WTC11 (cell line): ENCODE measurements at regions not wholly inside any gene's neighbourhood (a gene's known extent, or its start where the extent isn't known, plus 50 kb on each side); places are given as distances from the start of the nearest gene placed in this dataset.

Source experiments
- ATF2 ChIP-seq: sonication (generic); formaldehyde crosslinking; IDR thresholded peaks from 2 replicates; pipeline ENCODE4 v1.8.1; 2022; ENCODE audit warnings: low read depth, missing genetic modification reagents, borderline replicate concordance
- CREB1 ChIP-seq: sonication (generic); formaldehyde crosslinking; IDR thresholded peaks from 2 replicates; pipeline ENCODE4 v1.8.0; 2023; ENCODE audit warnings: mild to moderate bottlenecking, missing genetic modification reagents
- E2F4 ChIP-seq: sonication (generic); formaldehyde crosslinking; IDR thresholded peaks from 2 replicates; pipeline ENCODE4 v1.8.1; 2022; ENCODE audit warnings: low read depth, mild to moderate bottlenecking, moderate library complexity, missing genetic modification reagents, borderline replicate concordance
- ETV6 ChIP-seq: sonication (generic); formaldehyde crosslinking; IDR thresholded peaks from 2 replicates; pipeline ENCODE4 v1.8.1; 2022; ENCODE audit warnings: mild to moderate bottlenecking, missing genetic modification reagents
- NR3C1 ChIP-seq: sonication (generic); formaldehyde crosslinking; conservative IDR thresholded peaks from 2 replicates; pipeline ENCODE4 v1.8.1; 2023; ENCODE audit warnings: low read depth, mild to moderate bottlenecking, missing genetic modification reagents
- PRDM15 ChIP-seq: sonication (generic); formaldehyde crosslinking; IDR thresholded peaks from 2 replicates; pipeline ENCODE4 v1.8.0; 2022; ENCODE audit warnings: missing genetic modification reagents
- PRRX2 ChIP-seq: fragments of 250-450 bp; sonication (Bioruptor Pico); IDR thresholded peaks from 2 replicates; pipeline ENCODE4 v1.8.0; 2021; ENCODE audit warnings: mild to moderate bottlenecking
- TP53 ChIP-seq: sonication (generic); formaldehyde crosslinking; IDR thresholded peaks from 2 replicates; pipeline ENCODE4 v1.8.1; 2023; ENCODE audit warnings: mild to moderate bottlenecking, missing genetic modification reagents
- ZNF671 ChIP-seq: fragments of 250-450 bp; sonication (Bioruptor Pico); IDR thresholded peaks from 2 replicates; pipeline ENCODE4 v1.8.0; 2021; ENCODE audit warnings: mild to moderate bottlenecking
- TF ChIP-seq, protein P1 (sequence below): sonication (generic); formaldehyde crosslinking; IDR thresholded peaks from 2 replicates; pipeline ENCODE4 v1.8.0; 2022; ENCODE audit warnings: mild to moderate bottlenecking, missing genetic modification reagents
- TF ChIP-seq, protein P2 (sequence below): fragments of 200-600 bp; IDR thresholded peaks from 2 replicates; pipeline ENCODE4 v1.8.0; 2022; ENCODE audit warnings: antibody characterized with exemption
- TF ChIP-seq, protein P3 (sequence below): sonication (generic); formaldehyde crosslinking; IDR thresholded peaks from 2 replicates; pipeline ENCODE4 v1.8.0; 2023; ENCODE audit warnings: mild to moderate bottlenecking, missing genetic modification reagents

DNA sequence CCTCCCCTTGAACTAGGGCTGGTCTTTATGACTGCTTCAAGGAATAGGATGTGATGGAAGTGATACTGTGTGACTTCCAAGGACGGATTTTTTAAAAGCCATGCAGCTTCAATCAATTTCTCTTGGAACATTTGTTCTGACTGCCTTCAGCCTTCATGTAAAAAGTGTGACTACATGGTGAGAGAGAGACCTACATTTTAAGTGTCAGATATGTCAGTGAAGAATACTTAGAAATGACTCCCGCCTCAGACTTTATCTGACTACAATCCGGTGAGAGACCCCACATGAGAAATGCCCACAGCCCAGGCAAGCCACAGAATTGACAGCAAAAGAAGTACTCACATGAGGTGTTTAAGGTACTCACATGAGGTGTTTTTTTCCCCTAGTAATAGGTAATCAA lies 295.3 kb downstream of the KCNC2 start:
- TF ChIP-seq ATF2 (CRISPR knock-in tag): no peak
- TF ChIP-seq, protein P1, sequence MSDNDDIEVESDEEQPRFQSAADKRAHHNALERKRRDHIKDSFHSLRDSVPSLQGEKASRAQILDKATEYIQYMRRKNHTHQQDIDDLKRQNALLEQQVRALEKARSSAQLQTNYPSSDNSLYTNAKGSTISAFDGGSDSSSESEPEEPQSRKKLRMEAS (CRISPR knock-in tag): no peak
- TF ChIP-seq, protein P2, sequence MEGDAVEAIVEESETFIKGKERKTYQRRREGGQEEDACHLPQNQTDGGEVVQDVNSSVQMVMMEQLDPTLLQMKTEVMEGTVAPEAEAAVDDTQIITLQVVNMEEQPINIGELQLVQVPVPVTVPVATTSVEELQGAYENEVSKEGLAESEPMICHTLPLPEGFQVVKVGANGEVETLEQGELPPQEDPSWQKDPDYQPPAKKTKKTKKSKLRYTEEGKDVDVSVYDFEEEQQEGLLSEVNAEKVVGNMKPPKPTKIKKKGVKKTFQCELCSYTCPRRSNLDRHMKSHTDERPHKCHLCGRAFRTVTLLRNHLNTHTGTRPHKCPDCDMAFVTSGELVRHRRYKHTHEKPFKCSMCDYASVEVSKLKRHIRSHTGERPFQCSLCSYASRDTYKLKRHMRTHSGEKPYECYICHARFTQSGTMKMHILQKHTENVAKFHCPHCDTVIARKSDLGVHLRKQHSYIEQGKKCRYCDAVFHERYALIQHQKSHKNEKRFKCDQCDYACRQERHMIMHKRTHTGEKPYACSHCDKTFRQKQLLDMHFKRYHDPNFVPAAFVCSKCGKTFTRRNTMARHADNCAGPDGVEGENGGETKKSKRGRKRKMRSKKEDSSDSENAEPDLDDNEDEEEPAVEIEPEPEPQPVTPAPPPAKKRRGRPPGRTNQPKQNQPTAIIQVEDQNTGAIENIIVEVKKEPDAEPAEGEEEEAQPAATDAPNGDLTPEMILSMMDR: no peak
- TF ChIP-seq ZNF671 (CRISPR knock-in tag): no peak
- no peak for TF ChIP-seq PRRX2
- TF ChIP-seq, protein P3, sequence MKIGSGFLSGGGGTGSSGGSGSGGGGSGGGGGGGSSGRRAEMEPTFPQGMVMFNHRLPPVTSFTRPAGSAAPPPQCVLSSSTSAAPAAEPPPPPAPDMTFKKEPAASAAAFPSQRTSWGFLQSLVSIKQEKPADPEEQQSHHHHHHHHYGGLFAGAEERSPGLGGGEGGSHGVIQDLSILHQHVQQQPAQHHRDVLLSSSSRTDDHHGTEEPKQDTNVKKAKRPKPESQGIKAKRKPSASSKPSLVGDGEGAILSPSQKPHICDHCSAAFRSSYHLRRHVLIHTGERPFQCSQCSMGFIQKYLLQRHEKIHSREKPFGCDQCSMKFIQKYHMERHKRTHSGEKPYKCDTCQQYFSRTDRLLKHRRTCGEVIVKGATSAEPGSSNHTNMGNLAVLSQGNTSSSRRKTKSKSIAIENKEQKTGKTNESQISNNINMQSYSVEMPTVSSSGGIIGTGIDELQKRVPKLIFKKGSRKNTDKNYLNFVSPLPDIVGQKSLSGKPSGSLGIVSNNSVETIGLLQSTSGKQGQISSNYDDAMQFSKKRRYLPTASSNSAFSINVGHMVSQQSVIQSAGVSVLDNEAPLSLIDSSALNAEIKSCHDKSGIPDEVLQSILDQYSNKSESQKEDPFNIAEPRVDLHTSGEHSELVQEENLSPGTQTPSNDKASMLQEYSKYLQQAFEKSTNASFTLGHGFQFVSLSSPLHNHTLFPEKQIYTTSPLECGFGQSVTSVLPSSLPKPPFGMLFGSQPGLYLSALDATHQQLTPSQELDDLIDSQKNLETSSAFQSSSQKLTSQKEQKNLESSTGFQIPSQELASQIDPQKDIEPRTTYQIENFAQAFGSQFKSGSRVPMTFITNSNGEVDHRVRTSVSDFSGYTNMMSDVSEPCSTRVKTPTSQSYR (CRISPR knock-in tag): no peak
- no peak for TF ChIP-seq TP53 (CRISPR knock-in tag)
- TF ChIP-seq ETV6 (CRISPR knock-in tag): no peak
- TF ChIP-seq PRDM15 (CRISPR knock-in tag): no peak
- no peak for TF ChIP-seq E2F4
- no peak for TF ChIP-seq NR3C1 (CRISPR knock-in tag)
- no peak for TF ChIP-seq CREB1 (CRISPR knock-in tag)
